ENCODE measurements at regions not wholly inside any gene's neighbourhood (a gene's known extent, or its start where the extent isn't known, plus 50 kb on each side); places are given as distances from the start of the nearest gene placed in this dataset.

GRCh38 chrX:73932522-73932921 is 80.0 kb upstream of the XIST start:
- Histone ChIP-seq H3K79me2 (ENCODE audit: insufficient read depth, low read length) (no peaks in the 10 kb centered on the region), H4K20me1 (ENCODE audit: insufficient read depth, low read length) (no peaks in the 10 kb centered on the region), H3K4me1 (ENCODE audit: insufficient read depth, low read length) (no peaks in the 10 kb centered on the region), H3K4me2 (ENCODE audit: insufficient read depth, low read length) (no peak overlapping the region), H3K9me3 (ENCODE audit: low read depth, low read length) (no peaks in the 10 kb centered on the region), H3K4me3 (ENCODE audit: insufficient read depth, low read length) (no peak overlapping the region), H2AFZ (ENCODE audit: low read length) (no peak overlapping the region), H3K27ac (ENCODE audit: low read depth, low read length) (no peak overlapping the region), H3K36me3 (ENCODE audit: insufficient read depth, low read length) (no peaks in the 10 kb centered on the region), H3K27me3 (ENCODE audit: insufficient read depth, low read length) (no peaks in the 10 kb centered on the region)
- DNase-seq (ENCODE audit: insufficient read length, low spot score, missing footprints), result no peak
- no peak for TF ChIP-seq CTCF (IDR thresholded peaks at IDR 0.05; ENCODE audit: extremely low read depth, low read depth, low read length)

GRCh38 chrX:73930300-73930699 is 77.8 kb upstream of the XIST start:
- no peaks in the 10 kb centered on the region for H3K36me3 ChIP-seq (ENCODE audit: insufficient read depth, low read length)

GRCh38 chrX:73922856-73923455 is 70.4 kb upstream of the XIST start:
- Histone ChIP-seq H3K36me3 (ENCODE audit: insufficient read depth, low read length) (no peaks in the 10 kb centered on the region), H3K9me3 (ENCODE audit: low read depth, low read length) (no peaks in the 10 kb centered on the region), H3K4me1 (ENCODE audit: insufficient read depth, low read length) (peaks cover 3% of the 10 kb centered on the region), H3K27ac (ENCODE audit: low read depth, low read length) (no peak overlapping the region), H3K79me2 (ENCODE audit: insufficient read depth, low read length) (no peaks in the 10 kb centered on the region), H3K27me3 (ENCODE audit: insufficient read depth, low read length) (peaks cover 3% of the 10 kb centered on the region), H3K4me2 (ENCODE audit: insufficient read depth, low read length) (no peak overlapping the region), H4K20me1 (ENCODE audit: insufficient read depth, low read length) (no peaks in the 10 kb centered on the region), H2AFZ (ENCODE audit: low read length) (no peak overlapping the region), H3K4me3 (ENCODE audit: insufficient read depth, low read length) (no peak overlapping the region)
- no peak for TF ChIP-seq CTCF (IDR thresholded peaks at IDR 0.05; ENCODE audit: extremely low read depth, low read depth, low read length)
- peak; percentile 36 for DNase-seq (ENCODE audit: insufficient read length, low spot score, missing footprints)

More at GRCh38 chrX:73930300-73930699, 77.8 kb upstream of the XIST start:
- TF ChIP-seq CTCF (IDR thresholded peaks at IDR 0.05; ENCODE audit: extremely low read depth, low read depth, low read length), result no peak
- H4K20me1 ChIP-seq (ENCODE audit: insufficient read depth, low read length), result no peaks in the 10 kb centered on the region
- H3K4me3 ChIP-seq (ENCODE audit: insufficient read depth, low read length), result no peak overlapping the region
- no peaks in the 10 kb centered on the region for H3K79me2 ChIP-seq (ENCODE audit: insufficient read depth, low read length)
- no peak overlapping the region for H2AFZ ChIP-seq (ENCODE audit: low read length)
- H3K9me3 ChIP-seq (ENCODE audit: low read depth, low read length), result no peaks in the 10 kb centered on the region
- no peak overlapping the region for H3K27ac ChIP-seq (ENCODE audit: low read depth, low read length)
- H3K27me3 ChIP-seq (ENCODE audit: insufficient read depth, low read length), result no peaks in the 10 kb centered on the region
- DNase-seq (ENCODE audit: insufficient read length, low spot score, missing footprints), result no peak
- no peak overlapping the region for H3K4me2 ChIP-seq (ENCODE audit: insufficient read depth, low read length)
- no peaks in the 10 kb centered on the region for H3K4me1 ChIP-seq (ENCODE audit: insufficient read depth, low read length)

- TF ChIP-seq CTCF (IDR thresholded peaks at IDR 0.05; ENCODE audit: extremely low read depth, low read depth, low read length), result no peak
- H3K4me3 ChIP-seq (ENCODE audit: insufficient read depth, low read length), result no peak overlapping the region
- H3K36me3 ChIP-seq (ENCODE audit: insufficient read depth, low read length), result no peaks in the 10 kb centered on the region
- peak; percentile 88 for DNase-seq (ENCODE audit: insufficient read length, low spot score, missing footprints)
- H4K20me1 ChIP-seq (ENCODE audit: insufficient read depth, low read length), result no peaks in the 10 kb centered on the region
- peak overlapping the region; percentile 83 for H3K27ac ChIP-seq (ENCODE audit: low read depth, low read length)
- peaks cover 5% of the 10 kb centered on the region for H3K27me3 ChIP-seq (ENCODE audit: insufficient read depth, low read length)
- no peaks in the 10 kb centered on the region for H3K79me2 ChIP-seq (ENCODE audit: insufficient read depth, low read length)
- no peak overlapping the region for H2AFZ ChIP-seq (ENCODE audit: low read length)
- H3K4me2 ChIP-seq (ENCODE audit: insufficient read depth, low read length), result peak overlapping the region; percentile 47
- H3K4me1 ChIP-seq (ENCODE audit: insufficient read depth, low read length), result peaks cover 20% of the 10 kb centered on the region
- no peaks in the 10 kb centered on the region for H3K9me3 ChIP-seq (ENCODE audit: low read depth, low read length)
These were observed 64.6 kb upstream of the XIST start for GRCh38 chrX:73916931-73917667.

Measured in osteoblast (primary cell).